Stimulated activated CD4-positive, alpha-beta T cell treated with anti-CD3 and anti-CD28 coated beads, Interleukin-4, amount 100 ng/mL, for 4 hours (primary cell): ENCODE measurements at regions not wholly inside any gene's neighbourhood (a gene's known extent, or its start where the extent isn't known, plus 50 kb on each side); places are given as distances from the start of the nearest gene placed in this dataset.

Experiments used
- DNase-seq, 2 experiments: peaks; one replicate each; pipeline ENCODE4 v3.0.0-alpha.2; 2020

- DNase-seq: no peak
These were observed 142.8 kb upstream of the PTPRK start for GRCh38 chr6:128663238-128663637.

- no peak for DNase-seq
These were observed 139.7 kb upstream of the PTPRK start for GRCh38 chr6:128659878-128660622.

- no peak for DNase-seq
These were observed 138.9 kb upstream of the PTPRK start for GRCh38 chr6:128659276-128659675.

- DNase-seq: no peak
These were observed 136.8 kb upstream of the PTPRK start for GRCh38 chr6:128657181-128657580.

GRCh38 chr6:128655978-128656498 lies 135.6 kb upstream of the PTPRK start:
- no peak for DNase-seq

GRCh38 chr6:128648022-128648598 lies 127.7 kb upstream of the PTPRK start:
- DNase-seq: no peak

- DNase-seq: no peak
These were observed 121.7 kb upstream of the PTPRK start for GRCh38 chr6:128642132-128642531.

- DNase-seq: no peak
These were observed 121.3 kb upstream of the PTPRK start for GRCh38 chr6:128641703-128642102.

GRCh38 chr6:128638817-128639216 lies 118.4 kb upstream of the PTPRK start:
- DNase-seq: no peak

GRCh38 chr6:128635219-128635618 lies 114.8 kb upstream of the PTPRK start:
- no peak for DNase-seq

GRCh38 chr6:128632131-128632530 lies 111.7 kb upstream of the PTPRK start:
- no peak for DNase-seq

- DNase-seq: no peak
These were observed 110.6 kb upstream of the PTPRK start for GRCh38 chr6:128631031-128631430.

GRCh38 chr6:128630213-128630612 lies 109.8 kb upstream of the PTPRK start:
- DNase-seq: no peak

- no peak for DNase-seq
These were observed 96.9 kb upstream of the PTPRK start for GRCh38 chr6:128617285-128617684.

GRCh38 chr6:128616342-128616741 lies 95.9 kb upstream of the PTPRK start:
- DNase-seq: no peak

- no peak for DNase-seq
These were observed 86.2 kb upstream of the PTPRK start for GRCh38 chr6:128606611-128607010.

- no peak for DNase-seq
These were observed 85.6 kb upstream of the PTPRK start for GRCh38 chr6:128605961-128606360.

GRCh38 chr6:128601060-128601459 lies 80.7 kb upstream of the PTPRK start:
- no peak for DNase-seq

- DNase-seq: no peak
These were observed 80.1 kb upstream of the PTPRK start for GRCh38 chr6:128600397-128600951.

- no peak for DNase-seq
These were observed 78.6 kb upstream of the PTPRK start for GRCh38 chr6:128599036-128599435.

GRCh38 chr6:128598571-128598970 lies 78.2 kb upstream of the PTPRK start:
- DNase-seq: no peak

GRCh38 chr6:128597956-128598355 lies 77.6 kb upstream of the PTPRK start:
- DNase-seq: no peak

GRCh38 chr6:128597004-128597403 lies 76.6 kb upstream of the PTPRK start:
- DNase-seq: no peak

- no peak for DNase-seq
These were observed 75.1 kb upstream of the PTPRK start for GRCh38 chr6:128595544-128595943.
